HEK293 (cell line): ENCODE measurements at regions not wholly inside any gene's neighbourhood (a gene's known extent, or its start where the extent isn't known, plus 50 kb on each side); places are given as distances from the start of the nearest gene placed in this dataset.

Experiments
- CTCF ChIA-PET: fragments of 350-600 bp; formaldehyde crosslinking; extraction: SDS; loops from one replicate; lab custom pipeline; 2021; ENCODE audit warnings: antibody characterized with exemption; lab: Yijun Ruan, JAX
- POLR2A ChIA-PET: fragments of 300-600 bp; formaldehyde crosslinking; extraction: SDS; loops from one replicate; lab custom pipeline; 2020; ENCODE audit warnings: antibody characterized with exemption, inconsistent platforms; lab: Yijun Ruan, JAX
- H3K27ac ChIP-seq: fragments of 200-500 bp; sonication (Bioruptor generic); 2 replicates; pipeline ENCODE4 v1.5.1; 2014; ENCODE audit warnings: low read depth, low read length, control low read depth, inconsistent platforms; ENCODE audit errors: extremely low read depth
- H3K36me3 ChIP-seq, 2 experiments: fragments of 200-500 bp in 1 of 2; sonication (Bioruptor generic) in 1 of 2; 1 replicate in 1 of 2; 2 replicates in 1 of 2; pipeline ENCODE4 v1.5.1; 2014 to 2017; ENCODE audit warnings: inconsistent platforms in 2 of 2, low read length in 2 of 2; ENCODE audit not compliant: control insufficient read depth in 2 of 2, insufficient read depth in 1 of 2
- H3K4me1 ChIP-seq: fragments of 200-500 bp; sonication (Bioruptor generic); 2 replicates; pipeline ENCODE4 v1.5.1; 2014; ENCODE audit warnings: mild to moderate bottlenecking, low read length, inconsistent platforms; ENCODE audit not compliant: control insufficient read depth, insufficient read depth
- H3K4me3 ChIP-seq: 2 replicates; pipeline ENCODE4 v1.5.1; 2011; ENCODE audit warnings: low read depth, mild to moderate bottlenecking, control low read depth, low read length, moderate library complexity
- H3K9me3 ChIP-seq: fragments of 200-500 bp; sonication (Bioruptor generic); 2 replicates; pipeline ENCODE4 v1.5.1; 2014; ENCODE audit warnings: low read depth, low read length, inconsistent platforms; ENCODE audit not compliant: control insufficient read depth, insufficient read depth
- INSM2 ChIP-seq: fragments of 450-650 bp; formaldehyde crosslinking; IDR thresholded peaks from 2 replicates; pipeline ENCODE4 v1.5.1; 2016; ENCODE audit warnings: missing biosample characterization, missing genetic modification characterization
- RBAK ChIP-seq: fragments of 450-650 bp; formaldehyde crosslinking; IDR thresholded peaks from 2 replicates; pipeline ENCODE4 v1.5.1; 2016; ENCODE audit warnings: missing biosample characterization, missing genetic modification characterization
- ZBTB6 ChIP-seq: fragments of 450-650 bp; formaldehyde crosslinking; IDR thresholded peaks from 2 replicates; pipeline ENCODE4 v1.5.1; 2017; ENCODE audit warnings: missing biosample characterization, missing genetic modification characterization
- ZIC2 ChIP-seq: fragments of 450-650 bp; formaldehyde crosslinking; IDR thresholded peaks from 2 replicates; pipeline ENCODE4 v1.5.1; 2016; ENCODE audit warnings: missing biosample characterization, missing genetic modification characterization
- ZNF148 ChIP-seq: fragments of 450-650 bp; formaldehyde crosslinking; IDR thresholded peaks from 2 replicates; pipeline ENCODE4 v1.5.0; 2017; ENCODE audit warnings: missing biosample characterization, missing genetic modification characterization, borderline replicate concordance
- ZNF155 ChIP-seq: fragments of 450-650 bp; formaldehyde crosslinking; IDR thresholded peaks from 2 replicates; pipeline ENCODE4 v1.5.1; 2016; ENCODE audit warnings: missing biosample characterization, missing genetic modification characterization
- ZNF23 ChIP-seq: fragments of 450-650 bp; formaldehyde crosslinking; IDR thresholded peaks from 2 replicates; pipeline ENCODE4 v1.5.1; 2016; ENCODE audit warnings: missing biosample characterization, missing genetic modification characterization, borderline replicate concordance
- ZNF311 ChIP-seq: fragments of 450-650 bp; formaldehyde crosslinking; IDR thresholded peaks from 2 replicates; pipeline ENCODE4 v1.5.1; 2017; ENCODE audit warnings: missing biosample characterization, missing genetic modification characterization, borderline replicate concordance
- ZNF350 ChIP-seq: fragments of 450-650 bp; formaldehyde crosslinking; IDR thresholded peaks from 2 replicates; pipeline ENCODE4 v1.5.0; 2017; ENCODE audit warnings: missing biosample characterization, mild to moderate bottlenecking, missing genetic modification characterization
- ZNF521 ChIP-seq: fragments of 450-650 bp; formaldehyde crosslinking; IDR thresholded peaks from 2 replicates; pipeline ENCODE4 v1.5.1; 2017; ENCODE audit warnings: missing biosample characterization, mild to moderate bottlenecking, missing genetic modification characterization
- ZNF529 ChIP-seq: fragments of 450-650 bp; formaldehyde crosslinking; IDR thresholded peaks from 2 replicates; pipeline ENCODE4 v1.5.1; 2017; ENCODE audit warnings: missing genetic modification characterization, missing biosample characterization; ENCODE audit not compliant: insufficient replicate concordance
- ZNF596 ChIP-seq: fragments of 450-650 bp; IDR thresholded peaks from 2 replicates; pipeline ENCODE4 v1.5.0; 2018; ENCODE audit warnings: missing biosample characterization, mild to moderate bottlenecking, missing genetic modification characterization, moderate library complexity
- ZNF610 ChIP-seq: fragments of 450-650 bp; formaldehyde crosslinking; IDR thresholded peaks from 2 replicates; pipeline ENCODE4 v1.5.1; 2016; ENCODE audit warnings: missing biosample characterization, missing genetic modification characterization, borderline replicate concordance
- ZNF670 ChIP-seq: fragments of 450-650 bp; formaldehyde crosslinking; IDR thresholded peaks from 2 replicates; pipeline ENCODE4 v1.5.1; 2016; ENCODE audit warnings: missing biosample characterization, missing genetic modification characterization, low read depth
- ZNF785 ChIP-seq: fragments of 450-650 bp; formaldehyde crosslinking; IDR thresholded peaks from 2 replicates; pipeline ENCODE4 v1.5.1; 2016; ENCODE audit warnings: missing biosample characterization, missing genetic modification characterization
- ZSCAN5A ChIP-seq: fragments of 450-650 bp; formaldehyde crosslinking; IDR thresholded peaks from 2 replicates; pipeline ENCODE4 v1.5.1; 2016; ENCODE audit warnings: missing biosample characterization, missing genetic modification characterization
- TF ChIP-seq, protein P1 (sequence below): fragments of 450-650 bp; formaldehyde crosslinking; IDR thresholded peaks from 2 replicates; pipeline ENCODE4 v1.5.1; 2016; ENCODE audit warnings: missing biosample characterization, missing genetic modification characterization
- TF ChIP-seq, protein P2 (sequence below): fragments of 450-650 bp; formaldehyde crosslinking; IDR thresholded peaks from 2 replicates; pipeline ENCODE4 v1.5.1; 2017; ENCODE audit warnings: missing biosample characterization, missing genetic modification characterization

DNA sequence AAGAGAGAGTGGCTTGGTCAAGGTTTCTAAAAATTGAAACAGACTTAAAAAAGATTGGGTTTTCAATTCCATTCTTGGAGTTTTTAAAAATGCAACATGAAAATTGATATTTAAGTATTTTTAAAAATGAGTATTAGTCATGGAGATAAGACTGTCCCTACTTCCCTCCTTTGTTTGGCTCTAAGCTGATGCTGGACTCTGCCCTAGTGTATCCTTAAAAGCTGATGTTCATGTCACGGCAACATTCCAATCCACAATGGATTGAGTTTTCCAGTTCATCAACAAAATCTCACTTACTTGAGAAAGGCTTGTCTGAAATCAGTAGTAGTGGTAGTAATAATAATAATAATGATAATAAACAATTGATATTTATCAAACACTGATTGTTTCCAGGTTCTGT lies 119.0 kb upstream of the SLC38A2 start:
- Histone ChIP-seq H3K4me3 (no peak overlapping the region), H3K36me3 (no peaks in the 10 kb centered on the region), H3K27ac (no peak overlapping the region)
- ChIA-PET POLR2A (interaction anchor here (1.0 kb wide), 1 partner anchor 122 kb away, joined by 3 read pairs; no protein-coding TSS in a partner anchor), CTCF (no interaction called here)
- TF ChIP-seq ZNF670 (tag by site-specific recombination) (no peak), ZNF529 (tag by site-specific recombination) (no peak), ZNF785 (tag by site-specific recombination) (no peak), ZNF350 (no peak), ZNF23 (tag by site-specific recombination) (no peak), ZNF148 (tag by site-specific recombination) (no peak), ZSCAN5A (tag by site-specific recombination) (no peak), ZNF311 (tag by site-specific recombination) (no peak), ZIC2 (tag by site-specific recombination) (no peak), ZNF610 (no peak), RBAK (tag by site-specific recombination) (no peak), ZNF155 (tag by site-specific recombination) (no peak), ZNF596 (tag by site-specific recombination) (no peak), INSM2 (tag by site-specific recombination) (no peak), ZBTB6 (tag by site-specific recombination) (no peak), ZNF521 (tag by site-specific recombination) (no peak)
- TF ChIP-seq, protein P1, sequence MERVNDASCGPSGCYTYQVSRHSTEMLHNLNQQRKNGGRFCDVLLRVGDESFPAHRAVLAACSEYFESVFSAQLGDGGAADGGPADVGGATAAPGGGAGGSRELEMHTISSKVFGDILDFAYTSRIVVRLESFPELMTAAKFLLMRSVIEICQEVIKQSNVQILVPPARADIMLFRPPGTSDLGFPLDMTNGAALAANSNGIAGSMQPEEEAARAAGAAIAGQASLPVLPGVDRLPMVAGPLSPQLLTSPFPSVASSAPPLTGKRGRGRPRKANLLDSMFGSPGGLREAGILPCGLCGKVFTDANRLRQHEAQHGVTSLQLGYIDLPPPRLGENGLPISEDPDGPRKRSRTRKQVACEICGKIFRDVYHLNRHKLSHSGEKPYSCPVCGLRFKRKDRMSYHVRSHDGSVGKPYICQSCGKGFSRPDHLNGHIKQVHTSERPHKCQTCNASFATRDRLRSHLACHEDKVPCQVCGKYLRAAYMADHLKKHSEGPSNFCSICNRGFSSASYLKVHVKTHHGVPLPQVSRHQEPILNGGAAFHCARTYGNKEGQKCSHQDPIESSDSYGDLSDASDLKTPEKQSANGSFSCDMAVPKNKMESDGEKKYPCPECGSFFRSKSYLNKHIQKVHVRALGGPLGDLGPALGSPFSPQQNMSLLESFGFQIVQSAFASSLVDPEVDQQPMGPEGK: no peak
- TF ChIP-seq, protein P2, sequence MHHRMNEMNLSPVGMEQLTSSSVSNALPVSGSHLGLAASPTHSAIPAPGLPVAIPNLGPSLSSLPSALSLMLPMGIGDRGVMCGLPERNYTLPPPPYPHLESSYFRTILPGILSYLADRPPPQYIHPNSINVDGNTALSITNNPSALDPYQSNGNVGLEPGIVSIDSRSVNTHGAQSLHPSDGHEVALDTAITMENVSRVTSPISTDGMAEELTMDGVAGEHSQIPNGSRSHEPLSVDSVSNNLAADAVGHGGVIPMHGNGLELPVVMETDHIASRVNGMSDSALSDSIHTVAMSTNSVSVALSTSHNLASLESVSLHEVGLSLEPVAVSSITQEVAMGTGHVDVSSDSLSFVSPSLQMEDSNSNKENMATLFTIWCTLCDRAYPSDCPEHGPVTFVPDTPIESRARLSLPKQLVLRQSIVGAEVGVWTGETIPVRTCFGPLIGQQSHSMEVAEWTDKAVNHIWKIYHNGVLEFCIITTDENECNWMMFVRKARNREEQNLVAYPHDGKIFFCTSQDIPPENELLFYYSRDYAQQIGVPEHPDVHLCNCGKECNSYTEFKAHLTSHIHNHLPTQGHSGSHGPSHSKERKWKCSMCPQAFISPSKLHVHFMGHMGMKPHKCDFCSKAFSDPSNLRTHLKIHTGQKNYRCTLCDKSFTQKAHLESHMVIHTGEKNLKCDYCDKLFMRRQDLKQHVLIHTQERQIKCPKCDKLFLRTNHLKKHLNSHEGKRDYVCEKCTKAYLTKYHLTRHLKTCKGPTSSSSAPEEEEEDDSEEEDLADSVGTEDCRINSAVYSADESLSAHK (tag by site-specific recombination): no peak
- TF ChIP-seq, all 188 proteins: peak for 0
- Histone ChIP-seq H3K9me3 (no peaks in the 10 kb centered on the region), H3K4me1 (peaks cover 12% of the 10 kb centered on the region)
